Body of pancreas (tissue), 4 donors: ENCODE measurements at regions not wholly inside any gene's neighbourhood (a gene's known extent, or its start where the extent isn't known, plus 50 kb on each side); places are given as distances from the start of the nearest gene placed in this dataset.

Experiments used
- POLR2A ChIP-seq, 3 donors: fragments of 450-650 bp; IDR thresholded peaks; one replicate each; pipeline ENCODE4 v1.6.1; 2016; ENCODE audit warnings: antibody characterized with exemption in 3 of 3, mild to moderate bottlenecking in 2 of 3
- TF ChIP-seq, protein P1 (sequence below), 7 experiments: fragments of 450-650 bp in 4 of 7; fragments of 200-600 bp in 3 of 7; sonication (generic) in 3 of 7; IDR thresholded peaks; one replicate each; pipeline ENCODE4 v1.5.1; 2016 to 2019; ENCODE audit warnings: antibody characterized with exemption in 7 of 7

DNA sequence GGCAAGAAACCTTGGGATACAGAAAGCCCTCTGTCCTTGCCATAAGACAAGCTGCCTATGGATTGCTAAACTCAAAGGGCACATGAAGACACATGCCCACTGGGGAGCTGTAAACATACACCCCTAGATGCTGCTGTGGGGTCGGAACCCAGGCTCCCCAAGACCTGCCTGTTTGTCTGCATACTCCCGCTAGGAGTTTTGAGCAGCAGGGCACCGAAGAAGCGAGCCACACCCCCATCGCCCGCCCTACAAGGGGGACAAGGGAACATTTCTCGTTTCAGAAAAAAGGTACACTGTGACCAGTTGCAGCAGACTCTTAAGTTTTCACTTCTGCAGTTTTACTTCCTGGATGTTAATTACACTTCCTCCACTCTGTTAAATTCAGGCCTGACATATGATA lies 680.2 kb upstream of the GHITM start:
- TF ChIP-seq, protein P1, sequence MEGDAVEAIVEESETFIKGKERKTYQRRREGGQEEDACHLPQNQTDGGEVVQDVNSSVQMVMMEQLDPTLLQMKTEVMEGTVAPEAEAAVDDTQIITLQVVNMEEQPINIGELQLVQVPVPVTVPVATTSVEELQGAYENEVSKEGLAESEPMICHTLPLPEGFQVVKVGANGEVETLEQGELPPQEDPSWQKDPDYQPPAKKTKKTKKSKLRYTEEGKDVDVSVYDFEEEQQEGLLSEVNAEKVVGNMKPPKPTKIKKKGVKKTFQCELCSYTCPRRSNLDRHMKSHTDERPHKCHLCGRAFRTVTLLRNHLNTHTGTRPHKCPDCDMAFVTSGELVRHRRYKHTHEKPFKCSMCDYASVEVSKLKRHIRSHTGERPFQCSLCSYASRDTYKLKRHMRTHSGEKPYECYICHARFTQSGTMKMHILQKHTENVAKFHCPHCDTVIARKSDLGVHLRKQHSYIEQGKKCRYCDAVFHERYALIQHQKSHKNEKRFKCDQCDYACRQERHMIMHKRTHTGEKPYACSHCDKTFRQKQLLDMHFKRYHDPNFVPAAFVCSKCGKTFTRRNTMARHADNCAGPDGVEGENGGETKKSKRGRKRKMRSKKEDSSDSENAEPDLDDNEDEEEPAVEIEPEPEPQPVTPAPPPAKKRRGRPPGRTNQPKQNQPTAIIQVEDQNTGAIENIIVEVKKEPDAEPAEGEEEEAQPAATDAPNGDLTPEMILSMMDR (IDR thresholded peaks at IDR 0.05) = no peak
- no peak for TF ChIP-seq POLR2A (IDR thresholded peaks at IDR 0.05)
